Brain pericyte (primary cell): ENCODE measurements at regions not wholly inside any gene's neighbourhood (a gene's known extent, or its start where the extent isn't known, plus 50 kb on each side); places are given as distances from the start of the nearest gene placed in this dataset.

Source experiments
- DNase-seq: peaks from one replicate; pipeline ENCODE4 v3.0.0-alpha.2; 2012; ENCODE audit warnings: low read depth, low spot score

DNA sequence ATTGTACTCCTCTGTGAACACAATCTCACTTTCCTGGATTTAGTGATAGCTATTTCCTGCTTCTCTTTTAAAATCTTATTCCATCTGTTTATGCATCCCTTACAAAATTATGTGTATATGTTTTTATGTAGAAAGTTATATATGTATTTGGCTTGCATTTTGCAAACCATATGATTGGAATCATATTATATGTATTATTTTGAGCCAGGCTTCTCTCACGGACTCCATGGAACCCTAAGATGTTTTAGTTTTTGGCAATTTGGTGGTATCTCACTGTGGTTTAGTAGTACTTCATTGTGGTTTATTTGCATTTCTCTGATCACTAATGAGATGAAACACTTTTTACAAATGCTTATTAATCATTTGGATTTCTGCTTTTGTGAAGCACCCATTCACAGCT, 507.3 kb upstream of the KIRREL3 start:
- DNase-seq, result no peak

DNA sequence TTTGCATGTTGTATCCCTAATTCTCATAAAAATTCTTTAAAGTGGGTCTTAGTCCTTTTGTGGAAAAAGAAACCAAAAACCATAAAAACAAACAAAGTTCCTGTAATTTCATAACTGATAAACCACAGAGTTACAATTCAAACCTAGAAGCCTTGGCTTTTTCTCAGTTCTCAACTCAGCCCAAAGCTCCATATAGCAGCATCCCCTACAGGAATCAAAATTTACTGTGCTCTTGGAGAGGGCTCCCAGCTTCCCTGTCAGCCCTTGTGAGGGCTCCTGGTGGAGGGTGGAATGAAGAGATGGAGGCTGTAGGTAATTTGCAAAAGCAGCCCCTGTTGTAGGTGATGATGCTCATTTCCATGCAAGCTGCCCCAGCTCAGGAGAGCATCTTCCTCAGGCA, 506.1 kb upstream of the KIRREL3 start:
- no peak for DNase-seq

DNA sequence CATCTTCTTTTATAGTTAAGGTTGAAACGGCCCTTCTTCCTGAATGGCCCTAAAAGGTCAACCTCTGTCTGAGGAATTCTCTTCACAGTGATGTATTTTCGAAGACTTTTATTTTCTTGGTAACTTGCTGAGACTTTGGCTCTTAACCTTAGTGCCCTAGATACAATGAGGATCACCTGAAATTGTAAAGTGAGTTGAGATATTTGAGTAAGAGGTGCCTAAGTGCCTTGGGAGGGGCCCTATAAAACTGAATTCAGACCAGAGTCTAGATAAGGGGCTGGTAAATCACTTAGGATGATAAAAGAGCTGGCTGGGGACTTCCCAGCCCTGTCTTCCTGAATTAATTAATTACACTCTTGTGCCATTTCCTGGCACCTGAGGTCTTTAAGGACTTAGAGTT, 505.6 kb upstream of the KIRREL3 start:
- DNase-seq, result no peak

DNA sequence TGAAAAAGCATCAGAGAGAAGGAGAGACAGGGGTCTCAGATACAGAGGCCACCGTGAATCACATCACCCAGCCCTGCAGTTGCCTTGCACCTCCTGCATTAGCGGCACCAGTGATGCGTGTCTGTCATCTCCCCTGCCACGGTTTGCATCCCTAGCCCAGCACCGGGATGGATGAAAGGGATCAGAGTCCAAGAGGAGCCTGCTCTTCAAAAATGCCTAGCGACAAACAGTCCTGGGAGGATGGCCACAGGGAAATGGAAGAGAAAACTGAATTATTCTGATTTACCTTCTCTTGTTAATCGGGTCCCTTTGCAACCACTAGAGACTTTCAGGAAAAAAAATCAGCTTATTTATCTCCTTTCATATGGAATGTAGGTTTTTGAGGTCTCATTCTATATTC, 495.6 kb upstream of the KIRREL3 start:
- no peak for DNase-seq

GRCh38 chr11:127493330-127494022, 492.9 kb upstream of the KIRREL3 start:
- no peak for DNase-seq

- no peak for DNase-seq
Observed at GRCh38 chr11:127492029-127492428, 491.5 kb upstream of the KIRREL3 start.

- DNase-seq, result no peak
Observed at GRCh38 chr11:127491589-127491988, 491.0 kb upstream of the KIRREL3 start.

DNA sequence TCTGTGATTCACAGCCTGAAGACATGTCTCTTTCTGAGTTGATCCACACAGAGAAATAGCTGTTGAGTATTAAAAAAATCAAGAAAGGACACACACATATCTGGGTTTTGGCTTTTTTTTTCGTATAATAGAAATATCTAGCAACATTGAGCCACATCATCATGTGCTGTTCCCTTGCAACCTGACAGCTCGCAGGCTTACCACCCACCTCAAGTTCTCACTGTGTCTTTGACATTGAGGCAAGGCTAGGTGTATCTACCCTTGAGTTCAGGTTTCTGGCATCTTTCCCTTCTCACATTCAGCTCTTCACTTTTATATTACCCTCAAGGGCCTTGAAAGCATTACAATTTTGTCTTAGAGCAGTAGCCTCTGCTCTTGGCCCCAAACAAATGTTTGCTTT, 490.3 kb upstream of the KIRREL3 start:
- no peak for DNase-seq

DNA sequence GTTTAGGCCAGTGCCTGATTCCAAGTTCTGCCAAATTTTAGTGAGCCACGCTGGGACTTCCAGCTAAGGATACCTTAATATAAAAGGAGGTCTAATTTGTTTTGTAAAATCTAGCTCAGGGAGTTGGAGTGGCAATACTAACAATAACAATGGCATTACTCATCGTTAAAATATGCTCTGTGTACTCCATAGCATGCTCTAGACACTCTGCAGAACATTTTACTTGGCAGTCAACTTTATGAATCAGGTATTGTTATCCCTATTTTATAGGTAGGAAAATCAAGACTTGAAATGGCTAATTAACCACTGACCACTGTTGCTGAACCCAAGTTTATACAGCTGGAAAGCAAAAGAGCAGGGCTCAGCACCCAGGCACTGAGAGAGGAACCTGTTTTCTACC, 485.0 kb upstream of the KIRREL3 start:
- no peak for DNase-seq

GRCh38 chr11:127481391-127481790, 480.8 kb upstream of the KIRREL3 start:
- no peak for DNase-seq

GRCh38 chr11:127478826-127479225, 478.3 kb upstream of the KIRREL3 start:
- no peak for DNase-seq

DNA sequence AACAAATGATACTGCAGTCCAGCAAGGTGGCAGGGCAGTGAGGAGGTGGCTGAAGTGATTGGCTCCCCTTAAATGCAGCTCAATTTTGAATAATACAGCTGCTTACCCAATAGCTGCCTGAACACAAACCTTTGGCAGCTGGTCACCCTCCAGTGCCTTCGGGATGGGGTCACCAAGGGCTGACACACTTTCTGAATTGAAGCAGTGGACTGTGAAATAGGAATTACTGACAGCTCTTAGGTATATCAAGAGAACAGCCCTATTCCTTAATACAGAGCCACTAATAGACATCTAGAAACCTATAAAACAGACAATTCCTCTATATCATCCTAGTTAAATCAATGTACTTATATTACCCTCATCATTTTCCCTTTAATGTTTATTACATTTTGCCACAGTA, 474.2 kb upstream of the KIRREL3 start:
- no peak for DNase-seq

DNA sequence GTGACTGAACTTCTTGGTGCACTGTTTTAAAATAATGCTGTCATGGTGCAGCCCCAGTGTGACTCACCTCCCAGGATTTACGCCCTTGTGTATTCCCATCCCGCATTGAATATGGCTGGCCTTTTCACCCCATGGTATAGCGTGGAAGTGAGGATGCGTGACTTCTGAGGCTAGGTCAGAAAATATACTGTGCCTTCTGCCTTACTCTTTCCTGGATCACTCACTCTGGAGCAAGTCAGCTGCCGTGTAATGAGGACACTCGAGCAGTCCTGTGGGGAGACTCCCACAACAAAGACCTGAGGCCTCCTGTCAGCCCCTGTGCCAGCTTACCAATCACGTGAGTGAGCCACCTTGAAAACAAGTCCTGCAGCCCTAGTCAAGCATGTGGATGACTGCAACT, 471.9 kb upstream of the KIRREL3 start:
- DNase-seq, result no peak

DNA sequence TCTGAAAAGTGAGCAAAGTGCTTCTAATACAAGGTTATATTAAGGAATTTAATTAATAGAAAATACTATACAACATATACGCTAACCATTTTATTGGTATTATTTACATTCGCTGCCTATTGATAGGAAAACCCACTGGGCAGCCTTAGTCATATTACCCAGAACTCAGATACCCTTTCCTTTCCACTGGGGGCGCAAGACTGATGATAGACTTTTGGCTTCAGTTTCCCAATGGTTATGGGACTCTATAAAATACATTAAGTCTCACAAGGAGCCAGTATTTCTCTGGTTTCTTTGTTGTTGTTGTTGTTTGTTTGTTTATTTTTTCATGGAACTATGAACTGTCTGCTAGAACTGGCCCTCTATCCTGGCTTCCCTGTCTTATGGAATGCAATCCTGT, 471.1 kb upstream of the KIRREL3 start:
- no peak for DNase-seq

DNA sequence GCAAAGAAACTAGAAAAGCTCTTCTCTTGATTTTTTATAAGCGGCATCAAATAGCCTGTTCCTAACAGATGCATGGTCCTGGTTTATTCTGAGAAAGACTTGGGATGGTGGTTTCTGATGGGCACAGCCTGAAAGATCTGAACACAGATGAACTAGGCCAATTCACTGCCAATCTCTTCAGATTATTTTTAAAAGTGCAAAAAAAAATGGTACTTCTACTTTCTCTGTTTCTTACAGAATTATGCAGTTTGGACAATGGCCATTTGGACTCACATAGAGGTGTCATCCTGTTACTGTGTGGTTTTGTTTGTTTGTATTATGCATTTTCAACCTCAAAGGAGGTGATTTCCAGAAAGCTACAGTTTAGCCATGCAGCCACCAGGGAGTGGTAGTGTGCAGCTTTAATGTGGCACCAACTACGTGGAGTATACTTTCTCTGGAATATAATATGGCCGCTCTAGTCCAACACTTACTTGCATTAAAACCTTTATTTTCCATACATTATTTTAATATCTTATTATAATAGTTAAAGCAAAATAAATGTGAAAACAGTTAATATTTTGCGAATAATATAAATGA, 469.8 kb upstream of the KIRREL3 start:
- no peak for DNase-seq

DNA sequence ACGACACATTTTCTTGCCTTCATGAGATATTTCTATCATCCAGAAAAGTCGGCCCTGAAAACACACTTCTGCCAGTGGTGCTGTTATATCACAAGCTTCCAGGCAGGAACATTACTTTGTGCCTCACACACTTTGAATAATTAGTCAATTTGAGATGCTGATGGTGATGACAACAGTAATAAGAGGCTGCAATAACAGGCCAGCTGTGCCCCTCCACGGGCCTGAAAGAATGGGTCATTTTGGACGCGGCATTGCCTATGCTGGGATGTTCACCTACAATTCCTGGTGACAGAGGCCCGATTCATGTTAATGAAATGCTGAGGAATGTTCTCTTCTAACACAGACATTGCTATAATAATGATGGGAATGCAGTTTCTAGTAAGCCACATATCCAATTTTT, 463.8 kb upstream of the KIRREL3 start:
- DNase-seq, result no peak

GRCh38 chr11:127462065-127462344, 461.4 kb upstream of the KIRREL3 start:
- DNase-seq, result no peak

DNA sequence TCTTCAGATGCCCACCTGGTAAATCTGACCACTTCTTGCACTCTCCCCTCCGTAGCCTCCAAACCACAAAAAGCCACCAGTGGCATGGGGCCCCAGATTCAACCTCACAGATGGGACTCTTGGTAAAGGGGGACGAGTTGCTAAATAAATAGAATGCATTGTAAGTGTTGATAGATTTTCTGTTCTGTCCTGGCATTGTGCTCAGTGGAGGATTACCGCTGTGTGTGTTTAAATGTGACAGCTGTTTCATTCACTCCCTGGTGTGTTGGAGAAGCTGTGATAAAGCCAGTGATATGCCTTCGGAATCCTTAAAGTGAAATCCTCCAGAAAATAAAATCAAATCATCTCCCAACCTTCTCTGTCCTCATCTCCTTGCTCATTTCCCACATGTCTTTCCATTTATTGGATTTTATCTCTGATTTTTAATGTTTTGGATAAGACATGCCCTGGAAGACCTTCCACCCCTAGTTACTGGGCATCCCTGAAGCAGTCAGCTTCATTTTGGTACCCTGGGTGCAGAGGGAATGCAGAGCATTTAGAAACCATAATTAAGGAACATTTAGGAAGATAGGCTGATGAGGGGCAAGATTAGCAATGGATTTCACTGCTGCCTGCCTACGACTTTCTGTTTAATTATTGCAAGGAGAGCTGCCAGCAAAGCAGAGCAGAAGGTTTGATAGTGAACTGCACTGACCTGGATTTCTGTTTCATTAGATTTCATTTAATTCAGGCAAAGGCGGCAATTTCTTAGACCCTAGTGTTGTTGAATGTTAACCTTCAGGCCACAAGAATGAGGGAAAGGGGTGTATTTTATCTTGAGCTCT, 460.9 kb upstream of the KIRREL3 start:
- no peak for DNase-seq

DNA sequence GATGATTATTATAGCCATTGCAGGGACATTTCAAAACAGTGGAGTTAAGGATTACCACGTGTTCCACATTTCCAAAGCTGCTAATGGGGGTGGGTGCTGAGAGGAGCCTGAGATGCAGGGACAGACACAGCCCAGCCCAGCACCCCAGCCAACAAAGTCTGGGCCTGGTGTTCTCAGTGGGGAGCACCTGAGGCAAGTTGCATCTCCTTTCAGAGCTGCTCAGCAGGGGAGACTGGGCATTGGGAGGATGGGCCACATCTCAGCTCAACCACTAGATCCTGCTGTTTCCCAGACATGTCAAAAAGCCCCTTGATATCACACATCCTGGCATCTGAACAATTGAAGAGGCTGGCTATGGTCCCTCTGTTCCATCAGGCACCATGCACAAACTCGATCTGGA, 458.0 kb upstream of the KIRREL3 start:
- DNase-seq, result no peak

GRCh38 chr11:127454856-127455255, 454.3 kb upstream of the KIRREL3 start:
- DNase-seq, result no peak

GRCh38 chr11:127452533-127452932, 452.0 kb upstream of the KIRREL3 start:
- no peak for DNase-seq

DNA sequence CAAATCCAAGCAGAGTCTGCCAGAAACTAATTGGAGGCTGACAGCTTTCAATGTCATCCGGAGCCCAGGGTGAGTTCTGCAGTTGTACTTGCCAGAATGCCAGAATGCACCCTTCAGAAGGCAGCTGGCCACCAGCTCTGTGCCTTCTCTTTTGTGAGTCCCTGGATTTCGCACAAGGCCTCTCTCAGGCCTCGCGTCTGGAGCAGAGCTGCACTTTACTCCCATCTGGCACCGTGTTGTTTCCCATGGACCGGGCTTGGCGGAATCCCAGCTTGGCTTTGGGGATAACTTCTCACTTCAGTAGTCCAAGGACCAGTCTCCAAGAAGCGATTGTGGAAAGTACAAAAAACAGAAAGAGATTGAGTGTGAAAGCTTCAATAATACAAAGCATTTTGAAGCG, 451.3 kb upstream of the KIRREL3 start:
- DNase-seq, result no peak

DNA sequence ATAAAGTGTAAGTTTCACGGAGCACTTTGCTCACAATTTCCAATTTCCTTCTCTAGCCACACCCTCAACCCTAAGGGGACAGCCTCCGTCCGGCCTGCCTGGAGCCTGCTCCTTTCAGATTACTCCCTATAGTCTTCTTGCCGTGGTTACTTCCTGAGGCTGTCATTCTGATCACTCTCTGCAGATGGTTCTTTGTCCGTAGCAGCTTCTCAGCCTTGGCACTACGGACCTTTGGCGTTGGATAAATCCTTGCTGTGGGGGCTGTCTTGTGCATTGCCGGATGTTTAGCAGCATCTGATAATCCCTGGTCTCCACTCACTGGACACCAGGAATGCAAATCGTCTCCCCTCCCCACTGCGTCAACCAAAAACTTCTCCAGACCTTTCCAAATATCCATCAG, 447.5 kb upstream of the KIRREL3 start:
- no peak for DNase-seq
